HEK293T (cell line): ENCODE measurements at regions not wholly inside any gene's neighbourhood (a gene's known extent, or its start where the extent isn't known, plus 50 kb on each side); places are given as distances from the start of the nearest gene placed in this dataset.
A peak's percentile ranks its signal among the peaks of the same experiment; 100 is the strongest.

ENCODE experiments used
- CTCF ChIA-PET: fragments of 350-600 bp; formaldehyde crosslinking; extraction: SDS; loops from one replicate; lab custom pipeline; 2021; ENCODE audit warnings: antibody characterized with exemption, inconsistent platforms; lab: Yijun Ruan, JAX
- POLR2A ChIA-PET: fragments of 350-600 bp; formaldehyde crosslinking; extraction: SDS; loops from one replicate; lab custom pipeline; 2020; ENCODE audit warnings: antibody characterized with exemption, inconsistent platforms; lab: Yijun Ruan, JAX
- DNase-seq: peaks from one replicate; pipeline ENCODE4 v3.0.0; 2012; ENCODE audit warnings: mixed read lengths; ENCODE audit errors: extremely low spot score
- ARNT ChIP-seq: fragments of 450-650 bp; IDR thresholded peaks from 2 replicates; pipeline ENCODE4 v1.6.1; 2017; ENCODE audit warnings: mild to moderate bottlenecking
- BHLHE40 ChIP-seq: fragments of 450-650 bp; IDR thresholded peaks from 2 replicates; pipeline ENCODE4 v1.6.1; 2016; ENCODE audit warnings: mild to moderate bottlenecking, moderate library complexity, borderline replicate concordance
- CTBP1 ChIP-seq: fragments of 450-650 bp; IDR thresholded peaks from 2 replicates; pipeline ENCODE4 v1.6.1; 2016; ENCODE audit warnings: borderline replicate concordance
- ELF4 ChIP-seq: fragments of 450-650 bp; IDR thresholded peaks from 2 replicates; pipeline ENCODE4 v1.6.1; 2017; ENCODE audit warnings: antibody characterized with exemption
- FOXA1 ChIP-seq: fragments of 450-650 bp; IDR thresholded peaks from 2 replicates; pipeline ENCODE4 v1.6.1; 2016; ENCODE audit warnings: mild to moderate bottlenecking
- FOXK2 ChIP-seq: fragments of 450-650 bp; IDR thresholded peaks from 2 replicates; pipeline ENCODE4 v1.6.1; 2016; ENCODE audit warnings: mild to moderate bottlenecking
- FOXM1 ChIP-seq: fragments of 450-650 bp; IDR thresholded peaks from 2 replicates; pipeline ENCODE4 v1.6.1; 2017; ENCODE audit warnings: mild to moderate bottlenecking, borderline replicate concordance
- HDGF ChIP-seq: fragments of 450-650 bp; IDR thresholded peaks from 2 replicates; pipeline ENCODE4 v1.6.1; 2017; ENCODE audit warnings: antibody characterized with exemption, borderline replicate concordance
- L3MBTL2 ChIP-seq: fragments of 450-650 bp; conservative IDR thresholded peaks from 2 replicates; pipeline ENCODE4 v1.6.1; 2016; ENCODE audit warnings: mild to moderate bottlenecking
- LEF1 ChIP-seq: fragments of 450-650 bp; IDR thresholded peaks from 2 replicates; pipeline ENCODE4 v1.6.1; 2017; ENCODE audit warnings: mild to moderate bottlenecking, borderline replicate concordance
- NFRKB ChIP-seq: fragments of 450-650 bp; IDR thresholded peaks from 2 replicates; pipeline ENCODE4 v1.6.1; 2016; ENCODE audit warnings: mild to moderate bottlenecking, moderate library complexity
- SP1 ChIP-seq: fragments of 450-650 bp; IDR thresholded peaks from 2 replicates; pipeline ENCODE4 v1.6.1; 2017
- SUZ12 ChIP-seq: fragments of 450-650 bp; IDR thresholded peaks from 2 replicates; pipeline ENCODE4 v1.6.1; 2016; ENCODE audit warnings: mild to moderate bottlenecking
- TARDBP ChIP-seq: fragments of 450-650 bp; IDR thresholded peaks from 2 replicates; pipeline ENCODE4 v1.6.1; 2016
- ZNF384 ChIP-seq: fragments of 450-650 bp; IDR thresholded peaks from 2 replicates; pipeline ENCODE4 v1.6.1; 2016
- TF ChIP-seq, protein P1 (sequence below): fragments of 450-650 bp; IDR thresholded peaks from 2 replicates; pipeline ENCODE4 v1.6.1; 2016

- ChIA-PET CTCF (no interaction called here), POLR2A (no interaction called here)
- DNase-seq: no peak
- TF ChIP-seq CTBP1: no peak
- no peak for TF ChIP-seq ARNT
- TF ChIP-seq SUZ12: no peak
- TF ChIP-seq NFRKB: no peak
- TF ChIP-seq LEF1: no peak
- TF ChIP-seq ZNF384: no peak
- TF ChIP-seq SP1: no peak
- no peak for TF ChIP-seq FOXK2
- TF ChIP-seq FOXA1: no peak
- TF ChIP-seq FOXM1: no peak
- no peak for TF ChIP-seq ELF4
- no peak for TF ChIP-seq TARDBP
- TF ChIP-seq BHLHE40: no peak
- TF ChIP-seq, protein P1, sequence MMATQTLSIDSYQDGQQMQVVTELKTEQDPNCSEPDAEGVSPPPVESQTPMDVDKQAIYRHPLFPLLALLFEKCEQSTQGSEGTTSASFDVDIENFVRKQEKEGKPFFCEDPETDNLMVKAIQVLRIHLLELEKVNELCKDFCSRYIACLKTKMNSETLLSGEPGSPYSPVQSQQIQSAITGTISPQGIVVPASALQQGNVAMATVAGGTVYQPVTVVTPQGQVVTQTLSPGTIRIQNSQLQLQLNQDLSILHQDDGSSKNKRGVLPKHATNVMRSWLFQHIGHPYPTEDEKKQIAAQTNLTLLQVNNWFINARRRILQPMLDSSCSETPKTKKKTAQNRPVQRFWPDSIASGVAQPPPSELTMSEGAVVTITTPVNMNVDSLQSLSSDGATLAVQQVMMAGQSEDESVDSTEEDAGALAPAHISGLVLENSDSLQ: no peak
- TF ChIP-seq L3MBTL2: no peak
- TF ChIP-seq HDGF: no peak
Measured at GRCh38 chr5:62732677-62733121, 154.1 kb downstream of the LRRC70 start.

- TF ChIP-seq HDGF (no peak), NFRKB (no peak), SUZ12 (no peak), FOXA1 (no peak)
- DNase-seq: no peak
- CTCF ChIA-PET: no interaction called here
- POLR2A ChIA-PET: no interaction called here
Measured at GRCh38 chr5:62731022-62731421, 152.4 kb downstream of the LRRC70 start.

- ChIA-PET POLR2A (no interaction called here), CTCF (no interaction called here)
- DNase-seq: no peak
- TF ChIP-seq TARDBP (no peak), CTBP1 (no peak), FOXK2 (no peak), LEF1 (no peak), FOXM1 (no peak), SP1 (no peak), L3MBTL2 (no peak), ZNF384 (no peak), SUZ12 (no peak)
- TF ChIP-seq, protein P1: no peak
Measured at GRCh38 chr5:62729675-62730074, 151.1 kb downstream of the LRRC70 start.

DNA sequence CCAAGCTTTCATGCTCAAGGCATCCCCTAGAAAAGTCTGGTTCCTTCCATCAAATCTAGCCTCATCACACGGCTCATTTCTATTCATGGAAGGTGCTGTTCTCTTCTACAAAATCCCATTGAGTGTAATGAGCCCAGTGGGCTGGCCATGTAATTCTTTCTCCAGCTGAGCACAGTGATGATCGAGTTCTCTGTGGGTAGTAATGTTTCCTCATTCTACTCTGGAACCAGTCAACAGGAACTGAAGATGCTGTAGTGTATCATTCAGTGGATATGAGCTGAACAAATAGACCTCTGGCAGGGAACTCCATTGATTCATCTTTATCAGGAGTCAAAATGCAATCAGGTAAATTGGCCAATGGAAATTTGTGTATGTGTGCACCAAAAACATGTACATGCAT lies 149.2 kb downstream of the LRRC70 start:
- CTCF ChIA-PET: no interaction called here
- no peak for DNase-seq
- TF ChIP-seq LEF1 (no peak), TARDBP (no peak), SUZ12 (no peak), HDGF (no peak), FOXM1 (no peak), ELF4 (no peak), ZNF384 (no peak), BHLHE40 (no peak)
- POLR2A ChIA-PET: no interaction called here

DNA sequence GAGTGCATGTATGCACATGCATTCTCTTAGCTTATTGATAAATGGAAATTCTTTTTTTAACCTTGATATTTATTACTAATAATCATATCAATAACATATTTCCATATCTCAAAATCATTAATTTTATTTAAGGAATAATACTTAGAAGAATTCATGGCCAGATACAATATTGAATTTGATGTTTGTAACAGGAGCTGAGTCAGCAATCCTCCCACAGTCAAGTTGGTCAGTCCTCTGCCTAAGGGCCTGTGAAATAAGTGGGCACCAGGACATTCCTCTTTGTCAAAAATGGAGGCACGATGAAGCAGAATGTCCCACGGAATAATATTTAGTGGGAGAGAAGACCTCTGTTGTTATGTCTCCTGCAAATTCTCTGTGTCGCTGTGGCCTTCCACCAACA lies 148.6 kb downstream of the LRRC70 start:
- CTCF ChIA-PET: interaction anchor here (0.6 kb wide), 1 partner anchor 265 kb away, joined by 5 read pairs; no protein-coding TSS in a partner anchor
- DNase-seq: no peak
- TF ChIP-seq FOXM1: no peak
- no peak for TF ChIP-seq NFRKB
- no peak for TF ChIP-seq FOXA1
- TF ChIP-seq FOXK2: no peak
- TF ChIP-seq ZNF384: no peak
- no peak for TF ChIP-seq LEF1
- no peak for TF ChIP-seq ARNT
- no peak for TF ChIP-seq L3MBTL2
- no peak for TF ChIP-seq BHLHE40
- no peak for TF ChIP-seq SUZ12
- TF ChIP-seq SP1: no peak
- POLR2A ChIA-PET: no interaction called here

GRCh38 chr5:62722360-62722759 lies 143.7 kb downstream of the LRRC70 start:
- ChIA-PET POLR2A (no interaction called here), CTCF (no interaction called here)
- no peak for TF ChIP-seq FOXA1
- no peak for TF ChIP-seq LEF1
- no peak for TF ChIP-seq L3MBTL2
- no peak for TF ChIP-seq ELF4
- no peak for DNase-seq

GRCh38 chr5:62720031-62720441 lies 141.4 kb downstream of the LRRC70 start:
- POLR2A ChIA-PET: no interaction called here
- CTCF ChIA-PET: no interaction called here
- TF ChIP-seq SUZ12: no peak
- TF ChIP-seq TARDBP: no peak
- TF ChIP-seq FOXA1: no peak
- TF ChIP-seq L3MBTL2: peak; percentile 67
- TF ChIP-seq SP1: no peak
- peak; percentile 46 for DNase-seq
